HepG2 (cell line): ENCODE measurements at regions not wholly inside any gene's neighbourhood (a gene's known extent, or its start where the extent isn't known, plus 50 kb on each side); places are given as distances from the start of the nearest gene placed in this dataset.

Experiments
- ATAC-seq: fragments of 200-7000 bp; cut with Tn5 transposase; 3 replicates; pipeline ENCODE4 v1.9.1; 2020; ENCODE audit warnings: mild to moderate bottlenecking, moderate library complexity
- BruUV-seq: library from RNA; stranded (reverse); fragments of 400-500 nt; replicated peaks from 2 replicates; lab custom pipeline; 2021; lab: Mats Ljungman, UMichigan
- CTCF ChIA-PET: fragments of 300-600 bp; formaldehyde crosslinking; extraction: SDS; loops from one replicate; lab custom pipeline; 2021; ENCODE audit warnings: low total read pairs, inconsistent platforms, low intra/inter-chr PET ratio; lab: Yijun Ruan, JAX
- POLR2A ChIA-PET: fragments of 350-600 bp; sonication (Branson Sonifier 250); formaldehyde crosslinking; loops from one replicate; lab custom pipeline; 2020; ENCODE audit warnings: antibody characterized with exemption, inconsistent platforms; lab: Yijun Ruan, JAX
- DNase-seq: peaks from one replicate; pipeline ENCODE4 v3.0.0-alpha.2; 2015; ENCODE audit warnings: low spot score
- FAIRE-seq: peaks from 3 replicates; lab custom pipeline; 2011; peaks lifted over from hg19 to GRCh38; lab: Jason Lieb, UNC
- H2AFZ ChIP-seq: one replicate; pipeline ENCODE4 v1.6.1; 2011; ENCODE audit warnings: low read length, inconsistent platforms
- H3K27ac ChIP-seq: fragments of 300-600 bp; 3 replicates; pipeline ENCODE4 v1.8.0; 2011; ENCODE audit warnings: mixed run types, mild to moderate bottlenecking, mixed read lengths, low read length, inconsistent platforms; ENCODE audit not compliant: insufficient read depth; ENCODE audit errors: extremely low read length
- H3K27me3 ChIP-seq, 2 experiments: fragments of 200-600 bp in 1 of 2; 2 replicates in 1 of 2; 3 replicates in 1 of 2; pipeline versions ENCODE4 v1.6.0 to v1.8.0; 2011; ENCODE audit warnings: low read length in 2 of 2, mild to moderate bottlenecking in 2 of 2, moderate library complexity in 2 of 2, inconsistent platforms in 1 of 2; ENCODE audit not compliant: insufficient read depth in 2 of 2, control insufficient read depth in 1 of 2
- H3K36me3 ChIP-seq, 2 experiments: fragments of 200-600 bp in 1 of 2; replicated peaks in 1 of 2; 2 replicates in 1 of 2; 3 replicates in 1 of 2; pipeline versions ENCODE4 v1.5.1 to v1.8.0; 2011; ENCODE audit warnings: low read length in 2 of 2, inconsistent platforms in 1 of 2; ENCODE audit not compliant: insufficient read depth in 2 of 2, control insufficient read depth in 1 of 2
- H3K4me1 ChIP-seq: 2 replicates; pipeline ENCODE4 v1.5.1; 2012; ENCODE audit warnings: low read length, inconsistent platforms; ENCODE audit not compliant: insufficient read depth
- H3K4me2 ChIP-seq: 2 replicates; pipeline ENCODE4 v1.6.0; 2011; ENCODE audit warnings: low read depth, low read length, inconsistent platforms
- H3K4me3 ChIP-seq, 3 experiments: fragments of 200-600 bp in 1 of 3; sonication (generic), shearing (Covaris generic) in 1 of 3; replicated peaks in 1 of 3; 2 replicates each; pipeline ENCODE4 v1.5.1; 2011 to 2016; ENCODE audit warnings: low read length in 3 of 3, inconsistent platforms in 2 of 3, low read depth in 2 of 3, mild to moderate bottlenecking in 2 of 3, control low read depth in 1 of 3, mixed read lengths in 1 of 3; ENCODE audit not compliant: insufficient read depth in 1 of 3
- H3K79me2 ChIP-seq: one replicate; pipeline ENCODE4 v1.6.1; 2011; ENCODE audit warnings: low read length, inconsistent platforms; ENCODE audit not compliant: insufficient read depth
- H3K9ac ChIP-seq: 2 replicates; pipeline ENCODE4 v1.6.0; 2011; ENCODE audit warnings: mild to moderate bottlenecking, low read depth, low read length, inconsistent platforms; ENCODE audit not compliant: insufficient read depth
- H3K9me3 ChIP-seq: 2 replicates; pipeline ENCODE4 v1.5.1; 2012; ENCODE audit warnings: mild to moderate bottlenecking, low read length
- H4K20me1 ChIP-seq: 2 replicates; pipeline ENCODE4 v1.6.0; 2011; ENCODE audit warnings: inconsistent platforms, mild to moderate bottlenecking, low read length, moderate library complexity; ENCODE audit not compliant: insufficient read depth
- ARNT2 ChIP-seq: sonication (generic); formaldehyde crosslinking; IDR thresholded peaks from 2 replicates; pipeline ENCODE4 v1.8.0; 2022; ENCODE audit warnings: mild to moderate bottlenecking, low read depth, missing genetic modification reagents, moderate library complexity
- GZF1 ChIP-seq: sonication (generic); formaldehyde crosslinking; IDR thresholded peaks from 2 replicates; pipeline ENCODE4 v1.5.1; 2020; ENCODE audit warnings: mild to moderate bottlenecking, missing genetic modification reagents
- SP1 ChIP-seq, 2 experiments: fragments of 450-650 bp in 1 of 2; sonication (generic) in 1 of 2; formaldehyde crosslinking in 1 of 2; IDR thresholded peaks; 2 replicates each; pipeline versions ENCODE4 v1.4.0 to v1.6.1; 2016 to 2020; ENCODE audit warnings: missing genetic modification reagents in 1 of 2
- STAG1 ChIP-seq: sonication (generic); formaldehyde crosslinking; IDR thresholded peaks from 2 replicates; pipeline ENCODE4 v1.4.0; 2020; ENCODE audit warnings: missing genetic modification reagents
- ZBTB26 ChIP-seq: IDR thresholded peaks from 2 replicates; pipeline ENCODE4 v1.6.1; 2016; ENCODE audit warnings: missing compliant biosample characterization, missing genetic modification reagents, borderline replicate concordance
- ZBTB37 ChIP-seq: sonication (generic); formaldehyde crosslinking; IDR thresholded peaks from 2 replicates; pipeline ENCODE4 v1.4.0; 2020; ENCODE audit warnings: mild to moderate bottlenecking, missing genetic modification reagents
- ZNF318 ChIP-seq: sonication (generic); formaldehyde crosslinking; IDR thresholded peaks from 2 replicates; pipeline ENCODE4 v1.4.0; 2020; ENCODE audit warnings: mild to moderate bottlenecking, missing genetic modification reagents
- ZNF468 ChIP-seq: sonication (generic); formaldehyde crosslinking; IDR thresholded peaks from 2 replicates; pipeline ENCODE4 v1.8.0; 2022; ENCODE audit warnings: mild to moderate bottlenecking, moderate library complexity, missing genetic modification reagents
- ZNF547 ChIP-seq: sonication (generic); formaldehyde crosslinking; IDR thresholded peaks from 2 replicates; pipeline ENCODE4 v1.5.1; 2020; ENCODE audit warnings: mild to moderate bottlenecking, missing genetic modification reagents
- ZNF549 ChIP-seq: sonication (generic); formaldehyde crosslinking; IDR thresholded peaks from 2 replicates; pipeline ENCODE4 v1.5.0; 2020; ENCODE audit warnings: missing genetic modification reagents
- ZNF563 ChIP-seq: sonication (generic); formaldehyde crosslinking; IDR thresholded peaks from 2 replicates; pipeline ENCODE4 v1.8.0; 2022; ENCODE audit warnings: mild to moderate bottlenecking, moderate library complexity, missing genetic modification reagents
- ZNF672 ChIP-seq: sonication (generic); formaldehyde crosslinking; IDR thresholded peaks from 2 replicates; pipeline ENCODE4 v1.8.1; 2022; ENCODE audit warnings: missing genetic modification reagents
- ZNF737 ChIP-seq: sonication (generic); formaldehyde crosslinking; IDR thresholded peaks from 2 replicates; pipeline ENCODE4 v1.5.0; 2020; ENCODE audit warnings: missing genetic modification reagents, mild to moderate bottlenecking, borderline replicate concordance
- WGBS: methylation state at CpG from one replicate; pipeline ENCODE4 v1.1.6; 2017; ENCODE audit warnings: low lambda C conversion rate; 5-methylcytosine and 5-hydroxymethylcytosine counted together
- in situ Hi-C: cut with HindIII; loops from 2 replicates; pipeline ENCODE4 v1.10.0; 2017; ENCODE audit warnings: low pct_unique_long_range_greater_than_20kb; ENCODE audit not compliant: extremely low pct_ligation_motif_present
- intact Hi-C: fragments of 100-400 bp; cut with micrococcal nuclease; formaldehyde crosslinking; loops from one replicate; pipeline ENCODE4 v1.10.0; 2022; ENCODE audit not compliant: unreplicated experiment

DNA sequence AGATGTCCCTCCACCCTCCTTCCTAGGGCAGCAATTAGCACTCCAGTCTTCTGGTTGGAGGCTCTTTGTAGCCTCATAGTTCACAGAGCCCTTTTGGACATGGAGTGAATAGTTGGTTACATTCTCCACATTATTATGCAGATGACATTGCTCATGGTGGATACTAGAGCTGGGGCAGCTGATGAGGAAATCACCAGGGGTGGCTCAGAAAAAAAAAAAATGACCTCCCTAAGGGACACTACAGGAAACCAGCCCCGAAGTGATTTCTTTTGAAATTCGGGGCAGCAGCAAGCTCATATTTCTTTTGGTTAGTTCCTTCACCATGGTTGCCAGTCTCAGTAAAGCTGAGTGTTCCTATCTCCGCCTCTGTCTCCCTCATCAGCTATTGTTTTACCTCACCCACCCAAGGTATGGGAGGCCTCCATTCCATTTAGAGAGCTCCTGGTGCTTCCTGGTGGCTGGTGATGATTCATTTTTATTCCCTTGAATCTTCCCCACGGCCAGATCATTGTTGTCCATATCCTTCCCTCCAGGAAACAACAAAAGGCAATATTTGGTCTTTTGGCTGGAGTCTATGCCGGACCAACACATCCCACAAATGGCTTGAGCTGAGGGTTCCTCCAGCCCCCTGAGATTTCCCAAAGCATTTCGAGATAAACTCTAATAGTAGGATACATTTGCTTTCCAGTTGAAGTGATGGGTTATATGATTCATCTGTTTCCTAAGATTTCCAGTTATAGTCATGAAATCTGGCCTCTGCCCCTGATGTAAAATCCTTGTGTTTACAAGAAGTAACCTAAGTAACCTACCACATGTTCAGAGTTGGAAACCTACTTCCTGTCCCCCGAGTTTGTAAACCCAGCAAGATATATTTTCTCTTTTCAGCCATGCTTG lies 56.2 kb upstream of the NID2 start:
- H2AFZ ChIP-seq = no peak overlapping the region
- H3K27ac ChIP-seq = no peak overlapping the region
- DNase-seq = no peak
- H3K36me3 ChIP-seq = no peaks in the 10 kb centered on the region
- no peaks in the 10 kb centered on the region for H3K27me3 ChIP-seq
- no peaks in the 10 kb centered on the region for H3K9me3 ChIP-seq
- intact Hi-C loops = no loop called here
- H3K4me2 ChIP-seq = no peak overlapping the region
- H3K9ac ChIP-seq = no peak overlapping the region
- POLR2A ChIA-PET = no interaction called here
- FAIRE-seq = no peak
- no peak for ATAC-seq
- no TSS peak for BruUV-seq
- no peak overlapping the region for H3K4me3 ChIP-seq
- 14% methylated on average over 7 of the region's 7 CpGs for WGBS
- CTCF ChIA-PET = no interaction called here
- in situ Hi-C loops = no loop called here
- H3K4me1 ChIP-seq = peaks cover 11% of the 10 kb centered on the region
- H4K20me1 ChIP-seq = no peaks in the 10 kb centered on the region
- no peaks in the 10 kb centered on the region for H3K79me2 ChIP-seq
- TF ChIP-seq ZNF549 (CRISPR knock-in tag) (no peak), GZF1 (no peak), ZNF468 (CRISPR knock-in tag) (no peak), ZNF672 (CRISPR knock-in tag) (no peak), STAG1 (CRISPR knock-in tag) (no peak), ZNF737 (CRISPR knock-in tag) (no peak), ZNF547 (CRISPR knock-in tag) (no peak), ARNT2 (CRISPR knock-in tag) (no peak), ZNF563 (no peak), ZBTB26 (CRISPR knock-in tag) (no peak), SP1 (IDR thresholded peaks at IDR 0.05) (no peak), SP1 (CRISPR knock-in tag; IDR thresholded peaks at IDR 0.05) (no peak), ZNF318 (no peak), ZBTB37 (CRISPR knock-in tag) (no peak)
